Loucy (cell line): ENCODE measurements at regions not wholly inside any gene's neighbourhood (a gene's known extent, or its start where the extent isn't known, plus 50 kb on each side); places are given as distances from the start of the nearest gene placed in this dataset.

Source experiments
- H2AFZ ChIP-seq: fragments of 200-600 bp; sonication (generic); 2 replicates; pipeline ENCODE4 v1.6.0; 2016; ENCODE audit warnings: antibody characterized with exemption, mild to moderate bottlenecking, low read length, moderate library complexity
- H3F3A ChIP-seq: fragments of 200-600 bp; 2 replicates; pipeline ENCODE4 v1.6.0; 2016; ENCODE audit warnings: antibody characterized with exemption, low read depth, mild to moderate bottlenecking
- H3K27me3 ChIP-seq: fragments of 200-600 bp; sonication (generic); 2 replicates; pipeline ENCODE4 v1.6.1; 2014; ENCODE audit warnings: low read length, mild to moderate bottlenecking; ENCODE audit not compliant: insufficient read depth, poor library complexity, severe bottlenecking
- H3K36me3 ChIP-seq: fragments of 200-600 bp; sonication (generic); 2 replicates; pipeline ENCODE4 v1.6.1; 2016; ENCODE audit warnings: low read length; ENCODE audit not compliant: insufficient read depth
- H3K4me1 ChIP-seq: fragments of 200-600 bp; sonication (generic); 2 replicates; pipeline ENCODE4 v1.5.1; 2014; ENCODE audit warnings: low read length, mild to moderate bottlenecking; ENCODE audit not compliant: insufficient read depth, poor library complexity, severe bottlenecking
- H3K4me2 ChIP-seq: fragments of 200-600 bp; sonication (generic); 2 replicates; pipeline ENCODE4 v1.6.0; 2014; ENCODE audit warnings: antibody characterized with exemption, low read length, low read depth, mild to moderate bottlenecking; ENCODE audit not compliant: poor library complexity, severe bottlenecking
- H3K4me3 ChIP-seq: fragments of 200-600 bp; sonication (generic); 2 replicates; pipeline ENCODE4 v1.5.1; 2014; ENCODE audit warnings: low read length, mild to moderate bottlenecking, mixed read lengths; ENCODE audit not compliant: poor library complexity, severe bottlenecking
- H3K79me2 ChIP-seq: fragments of 200-600 bp; sonication (generic); 2 replicates; pipeline ENCODE4 v1.6.1; 2014; ENCODE audit warnings: low read length; ENCODE audit not compliant: insufficient read depth
- H3K9ac ChIP-seq: fragments of 200-600 bp; sonication (generic); 2 replicates; pipeline ENCODE4 v1.6.0; 2014; ENCODE audit warnings: mild to moderate bottlenecking, low read depth, low read length, moderate library complexity; ENCODE audit not compliant: poor library complexity, severe bottlenecking
- H3K9me2 ChIP-seq: fragments of 200-600 bp; sonication (generic); replicated peaks from 2 replicates; pipeline ENCODE4 v1.6.1; 2016; ENCODE audit warnings: low read depth, low read length, mixed read lengths
- H3K9me3 ChIP-seq: fragments of 200-600 bp; sonication (generic); 2 replicates; pipeline ENCODE4 v1.6.1; 2014; ENCODE audit warnings: mild to moderate bottlenecking, antibody characterized with exemption, low read length, low read depth; ENCODE audit not compliant: insufficient read depth
- H4K20me1 ChIP-seq: fragments of 200-600 bp; sonication (generic); 2 replicates; pipeline ENCODE4 v1.6.0; 2014; ENCODE audit warnings: antibody characterized with exemption, low read length, mild to moderate bottlenecking; ENCODE audit not compliant: insufficient read depth, poor library complexity, severe bottlenecking
- EZH2phosphoT487 ChIP-seq: fragments of 200-600 bp; IDR thresholded peaks from 2 replicates; pipeline ENCODE4 v1.6.1; 2018; ENCODE audit warnings: antibody characterized with exemption, mild to moderate bottlenecking, moderate library complexity, borderline replicate concordance
- TF ChIP-seq, protein P1 (sequence below): fragments of 200-600 bp; sonication (generic); conservative IDR thresholded peaks from 2 replicates; pipeline ENCODE4 v1.5.1; 2014; ENCODE audit warnings: mild to moderate bottlenecking, antibody characterized with exemption, low read length

DNA sequence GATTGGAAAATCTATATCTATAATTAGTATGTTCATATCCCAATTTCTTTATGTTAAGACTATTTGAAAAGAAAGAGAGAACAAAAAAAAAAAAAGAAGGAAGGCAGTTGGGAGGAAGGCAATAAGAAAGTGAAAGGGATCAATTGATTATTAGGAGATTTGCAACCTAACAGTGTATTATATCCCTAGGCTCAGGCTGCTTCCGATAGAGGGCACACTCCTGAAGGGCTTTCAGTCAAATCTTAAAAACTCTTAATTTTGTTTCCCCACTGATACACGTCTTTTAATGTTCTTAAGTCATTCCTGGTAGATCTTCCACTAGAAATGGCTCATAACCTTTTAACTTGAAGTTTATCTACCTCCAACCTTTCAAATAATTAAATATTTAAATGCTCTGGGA is 763.9 kb downstream of the BCL11A start:
- no peaks in the 10 kb centered on the region for H4K20me1 ChIP-seq
- no peak overlapping the region for H3K4me3 ChIP-seq
- no peak overlapping the region for H3K4me2 ChIP-seq
- no peak overlapping the region for H3K9ac ChIP-seq
- H3K36me3 ChIP-seq, result no peaks in the 10 kb centered on the region
- TF ChIP-seq EZH2phosphoT487, result no peak
- TF ChIP-seq, protein P1, sequence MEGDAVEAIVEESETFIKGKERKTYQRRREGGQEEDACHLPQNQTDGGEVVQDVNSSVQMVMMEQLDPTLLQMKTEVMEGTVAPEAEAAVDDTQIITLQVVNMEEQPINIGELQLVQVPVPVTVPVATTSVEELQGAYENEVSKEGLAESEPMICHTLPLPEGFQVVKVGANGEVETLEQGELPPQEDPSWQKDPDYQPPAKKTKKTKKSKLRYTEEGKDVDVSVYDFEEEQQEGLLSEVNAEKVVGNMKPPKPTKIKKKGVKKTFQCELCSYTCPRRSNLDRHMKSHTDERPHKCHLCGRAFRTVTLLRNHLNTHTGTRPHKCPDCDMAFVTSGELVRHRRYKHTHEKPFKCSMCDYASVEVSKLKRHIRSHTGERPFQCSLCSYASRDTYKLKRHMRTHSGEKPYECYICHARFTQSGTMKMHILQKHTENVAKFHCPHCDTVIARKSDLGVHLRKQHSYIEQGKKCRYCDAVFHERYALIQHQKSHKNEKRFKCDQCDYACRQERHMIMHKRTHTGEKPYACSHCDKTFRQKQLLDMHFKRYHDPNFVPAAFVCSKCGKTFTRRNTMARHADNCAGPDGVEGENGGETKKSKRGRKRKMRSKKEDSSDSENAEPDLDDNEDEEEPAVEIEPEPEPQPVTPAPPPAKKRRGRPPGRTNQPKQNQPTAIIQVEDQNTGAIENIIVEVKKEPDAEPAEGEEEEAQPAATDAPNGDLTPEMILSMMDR, result no peak; the same call in 1 of the 2 replicates
- H3K27me3 ChIP-seq, result no peaks in the 10 kb centered on the region
- H3K4me1 ChIP-seq, result no peaks in the 10 kb centered on the region
- no peaks in the 10 kb centered on the region for H3F3A ChIP-seq
- H3K9me2 ChIP-seq, result no peaks in the 10 kb centered on the region
- no peak overlapping the region for H2AFZ ChIP-seq
- no peaks in the 10 kb centered on the region for H3K9me3 ChIP-seq
- H3K79me2 ChIP-seq, result no peaks in the 10 kb centered on the region

DNA sequence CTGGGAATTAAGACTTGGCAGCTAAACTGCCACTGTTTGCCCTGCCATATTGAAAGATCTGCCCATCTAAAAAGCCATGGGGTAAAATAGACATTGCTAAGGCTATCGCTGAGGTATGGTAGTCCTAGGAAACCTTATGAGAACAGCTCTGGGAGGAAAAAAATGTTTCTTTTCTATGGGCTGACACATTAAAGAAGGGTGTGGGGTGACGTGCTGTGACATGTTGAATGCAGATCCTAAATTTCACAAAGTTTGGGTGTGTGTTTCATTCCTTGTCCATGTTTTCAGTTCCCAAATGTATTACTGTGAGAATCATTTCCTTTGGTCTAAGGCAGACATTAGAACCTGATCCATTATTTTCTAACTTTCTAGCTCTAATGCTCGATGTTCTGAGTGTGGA is 766.4 kb downstream of the BCL11A start:
- Histone ChIP-seq H3K9ac (no peak overlapping the region), H3K36me3 (no peaks in the 10 kb centered on the region), H3K27me3 (no peaks in the 10 kb centered on the region), H3K4me1 (no peaks in the 10 kb centered on the region), H3K4me2 (no peak overlapping the region), H4K20me1 (no peaks in the 10 kb centered on the region), H2AFZ (no peak overlapping the region), H3K9me3 (no peaks in the 10 kb centered on the region), H3K4me3 (no peak overlapping the region), H3F3A (no peaks in the 10 kb centered on the region), H3K79me2 (no peaks in the 10 kb centered on the region), H3K9me2 (no peaks in the 10 kb centered on the region)
- no peak for TF ChIP-seq EZH2phosphoT487
- TF ChIP-seq, protein P1, result no peak

DNA sequence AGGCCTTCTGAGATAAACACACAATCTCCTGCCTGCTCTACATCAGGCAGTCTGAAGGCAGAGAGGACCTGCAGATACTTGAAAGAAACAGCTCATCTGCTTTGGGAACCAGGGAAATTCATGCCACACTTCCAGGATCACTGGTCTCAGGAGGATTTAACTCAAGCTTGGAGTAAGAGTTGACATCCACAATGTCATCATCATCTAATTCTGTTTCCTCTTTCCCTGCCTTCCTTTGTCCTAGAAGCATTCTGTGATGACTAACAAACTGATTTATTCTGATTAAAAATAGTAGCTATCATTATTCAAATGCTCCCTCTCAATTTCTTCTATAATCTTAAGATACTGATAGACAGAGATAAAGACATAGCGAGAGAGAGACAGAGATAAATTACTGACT is 766.8 kb downstream of the BCL11A start:
- H3K9ac ChIP-seq, result no peak overlapping the region

More for the DNA sequence above, 766.8 kb downstream of the BCL11A start:
- Histone ChIP-seq H4K20me1 (no peaks in the 10 kb centered on the region), H3K9me3 (no peaks in the 10 kb centered on the region), H3K9me2 (no peaks in the 10 kb centered on the region), H3K4me3 (no peak overlapping the region), H3K4me1 (no peaks in the 10 kb centered on the region), H3K36me3 (no peaks in the 10 kb centered on the region), H3K79me2 (no peaks in the 10 kb centered on the region), H3F3A (no peaks in the 10 kb centered on the region), H3K27me3 (no peaks in the 10 kb centered on the region), H3K4me2 (no peak overlapping the region), H2AFZ (no peak overlapping the region)
- no peak for TF ChIP-seq EZH2phosphoT487
- TF ChIP-seq, protein P1, result no peak
